Stimulated activated CD4-positive, alpha-beta T cell treated with anti-CD3 and anti-CD28 coated beads, Interleukin-4, amount 100 ng/mL, for 1 hour (primary cell): ENCODE measurements at regions not wholly inside any gene's neighbourhood (a gene's known extent, or its start where the extent isn't known, plus 50 kb on each side); places are given as distances from the start of the nearest gene placed in this dataset.
"Not testable (repeated sequence)": the region's sequence is repeated elsewhere in the genome, so short reads cannot be mapped to it uniquely, and the experiment has no call there.

Experiments
- DNase-seq: peaks from one replicate; pipeline ENCODE4 v3.0.0-alpha.2; 2020

DNA sequence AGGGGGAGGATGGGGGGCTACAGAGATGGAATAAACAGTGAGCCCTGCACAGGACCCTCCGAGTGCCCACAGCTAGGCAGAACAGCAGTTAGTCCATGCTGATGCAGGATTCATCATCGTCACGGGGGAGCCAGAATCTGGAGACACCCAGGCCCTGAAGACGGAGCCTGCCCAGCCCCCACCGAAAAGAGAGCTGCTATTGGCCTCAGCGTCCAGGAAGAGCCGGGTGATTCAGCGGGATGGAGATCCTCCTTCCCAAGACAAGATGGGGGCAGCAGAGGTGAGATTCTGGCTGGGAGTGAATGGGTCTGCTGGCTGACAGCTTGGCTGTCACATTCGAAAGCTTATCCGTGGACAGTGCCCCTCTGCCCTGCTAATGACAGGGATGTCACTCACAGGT is 133.6 kb upstream of the CRHR1 start:
- no peak for DNase-seq

DNA sequence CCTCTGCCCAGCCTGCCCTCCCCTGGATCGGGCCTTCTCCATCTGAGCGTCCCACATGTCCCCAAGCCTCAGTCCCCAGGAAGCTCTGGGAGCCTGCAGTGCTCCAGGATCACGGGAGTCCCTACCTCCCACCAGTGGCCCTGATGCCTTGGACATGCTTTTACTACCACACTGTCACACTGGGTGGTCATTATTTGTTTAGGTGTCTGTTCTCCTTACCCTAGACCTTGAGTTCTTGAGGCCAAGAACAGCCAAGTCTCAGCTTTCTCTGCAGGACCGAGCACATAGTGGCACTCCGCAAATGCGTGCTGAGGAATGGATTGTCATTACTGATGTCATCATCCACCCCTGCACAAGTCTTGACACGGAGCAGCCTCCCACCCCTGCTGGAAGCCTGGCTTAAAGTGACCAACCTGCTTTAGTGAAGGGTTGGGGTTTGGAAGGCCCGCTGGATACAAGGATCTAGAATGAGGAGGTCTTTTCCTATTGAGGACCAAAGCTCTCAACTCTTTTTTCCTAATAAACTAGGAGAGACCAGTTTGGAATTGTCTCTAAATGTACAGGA is 132.9 kb upstream of the CRHR1 start:
- no peak for DNase-seq

DNA sequence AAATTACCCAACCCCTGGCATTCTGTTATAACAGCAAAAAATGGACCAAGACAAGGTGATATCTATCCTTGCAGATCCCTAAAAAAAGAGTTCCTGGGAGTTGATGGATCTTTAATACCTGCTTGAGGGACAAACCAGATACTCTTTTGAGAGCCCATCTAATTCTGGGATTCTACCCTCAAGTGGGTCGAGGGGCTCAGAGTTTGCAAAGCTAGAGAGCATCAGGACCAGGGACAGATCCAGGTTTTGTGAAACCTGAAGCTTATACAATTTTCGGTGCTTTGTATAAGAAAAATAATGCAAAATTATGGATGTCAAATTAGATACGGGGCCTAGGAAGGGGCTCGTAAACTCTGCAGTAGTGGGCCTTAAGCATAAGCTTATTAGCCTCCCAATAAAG is 130.5 kb upstream of the CRHR1 start:
- DNase-seq: no peak

DNA sequence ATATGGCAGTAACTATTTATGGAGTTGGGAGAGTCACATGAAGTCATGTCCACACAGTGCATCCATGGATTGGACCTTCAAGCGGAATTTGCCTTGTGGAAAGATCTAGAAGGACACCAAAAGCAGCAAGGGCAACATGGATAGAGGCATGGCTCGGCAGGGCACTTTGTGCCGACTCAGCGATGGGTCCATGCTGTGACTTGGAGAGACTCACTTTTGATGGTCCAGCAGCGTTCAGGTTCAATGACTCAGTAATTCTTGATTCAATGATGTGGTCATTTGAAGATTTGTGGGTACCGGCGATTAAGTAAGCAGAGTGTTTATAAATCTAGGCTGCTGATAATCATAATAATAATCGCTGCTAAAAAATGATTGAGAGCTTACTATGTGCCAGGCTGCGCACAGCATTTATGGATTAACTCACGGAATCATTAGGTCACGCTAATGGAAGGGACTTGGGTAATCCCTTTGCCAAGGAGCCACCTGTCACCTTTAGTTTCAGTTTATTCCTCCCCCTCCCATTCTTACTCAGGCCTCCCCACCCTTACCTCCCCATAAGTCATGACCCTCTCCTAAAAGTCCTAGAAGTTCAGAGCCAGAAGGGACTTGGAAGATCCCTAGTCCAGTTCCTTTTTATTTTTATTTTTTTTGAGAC is 127.5 kb upstream of the CRHR1 start:
- DNase-seq: no peak

DNA sequence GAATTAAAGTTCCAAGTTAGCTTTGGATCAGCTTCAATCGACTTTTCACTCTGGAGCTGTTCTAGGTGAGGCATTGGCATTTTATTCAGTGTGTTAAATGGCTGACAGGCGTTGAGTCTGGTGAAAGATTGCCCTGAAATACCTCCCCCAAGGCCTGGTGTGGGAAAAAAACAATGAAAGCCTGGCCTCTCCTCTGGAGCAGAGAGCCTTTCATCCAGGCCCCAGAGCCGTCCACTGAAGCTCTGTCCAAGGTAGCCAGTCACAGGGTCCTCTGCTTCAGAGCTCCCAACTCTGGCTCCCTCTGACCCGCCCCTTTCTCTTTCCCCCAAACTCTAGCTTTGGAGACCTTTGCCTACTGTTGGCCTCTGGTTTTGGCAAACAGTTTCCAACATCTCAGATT is 123.6 kb upstream of the CRHR1 start:
- DNase-seq: no peak

DNA sequence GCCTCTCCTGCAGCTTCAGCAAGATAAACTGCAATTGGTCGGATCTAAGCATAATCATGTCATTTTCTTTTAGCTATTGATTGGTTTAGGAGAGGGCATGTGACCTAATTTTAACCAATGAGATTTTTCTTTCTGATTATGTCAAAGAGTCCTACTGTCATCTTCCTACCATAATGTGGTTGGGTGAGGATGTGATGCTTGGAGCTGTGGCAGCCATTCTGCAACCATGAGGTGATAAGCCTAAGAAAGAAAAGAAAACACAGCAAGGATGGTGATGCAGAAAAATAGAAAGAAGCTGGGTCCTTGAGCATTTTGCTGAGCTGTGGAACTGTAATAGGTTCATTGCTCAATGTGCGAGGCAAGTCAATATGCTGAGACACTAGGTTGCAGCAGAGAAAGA is 121.7 kb upstream of the CRHR1 start:
- no peak for DNase-seq

DNA sequence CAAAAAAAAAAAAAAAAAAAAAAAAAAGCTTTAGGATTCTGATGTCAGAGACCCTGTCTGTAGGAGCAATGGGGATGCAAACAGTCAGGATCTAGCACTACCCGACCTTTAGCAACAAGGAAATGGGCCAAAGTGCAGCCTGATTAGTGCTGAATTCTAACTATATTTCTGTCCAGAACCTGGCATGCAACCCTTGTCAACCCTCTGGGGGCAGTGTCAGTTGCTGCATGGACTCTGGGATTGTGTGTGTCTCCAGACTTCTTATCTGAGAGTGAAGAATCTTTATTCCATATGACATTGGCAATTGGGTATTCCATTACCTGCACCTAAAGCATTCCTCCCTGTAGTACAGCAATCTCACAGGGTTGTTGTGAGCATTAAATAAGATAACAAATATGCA is 120.3 kb upstream of the CRHR1 start:
- no peak for DNase-seq

DNA sequence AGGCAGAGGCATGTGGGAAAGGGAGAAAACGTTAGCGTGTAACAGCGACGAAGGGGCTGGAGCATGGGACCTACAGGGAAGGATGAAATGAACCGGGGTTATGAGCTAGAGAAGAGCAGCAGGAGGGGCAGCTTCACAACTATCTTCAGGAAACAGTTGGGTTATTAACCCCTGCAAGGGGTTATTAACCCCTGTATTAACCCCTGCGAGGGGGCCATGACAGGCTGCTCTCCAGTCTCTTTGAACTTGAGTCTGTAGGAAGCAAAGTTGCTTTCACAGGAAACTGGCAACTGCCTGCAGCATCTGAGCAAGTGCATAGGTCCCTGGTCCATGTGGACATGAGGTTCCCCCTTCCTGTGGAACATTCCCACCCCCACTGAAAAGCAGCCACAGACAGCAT is 119.2 kb upstream of the CRHR1 start:
- no peak for DNase-seq

DNA sequence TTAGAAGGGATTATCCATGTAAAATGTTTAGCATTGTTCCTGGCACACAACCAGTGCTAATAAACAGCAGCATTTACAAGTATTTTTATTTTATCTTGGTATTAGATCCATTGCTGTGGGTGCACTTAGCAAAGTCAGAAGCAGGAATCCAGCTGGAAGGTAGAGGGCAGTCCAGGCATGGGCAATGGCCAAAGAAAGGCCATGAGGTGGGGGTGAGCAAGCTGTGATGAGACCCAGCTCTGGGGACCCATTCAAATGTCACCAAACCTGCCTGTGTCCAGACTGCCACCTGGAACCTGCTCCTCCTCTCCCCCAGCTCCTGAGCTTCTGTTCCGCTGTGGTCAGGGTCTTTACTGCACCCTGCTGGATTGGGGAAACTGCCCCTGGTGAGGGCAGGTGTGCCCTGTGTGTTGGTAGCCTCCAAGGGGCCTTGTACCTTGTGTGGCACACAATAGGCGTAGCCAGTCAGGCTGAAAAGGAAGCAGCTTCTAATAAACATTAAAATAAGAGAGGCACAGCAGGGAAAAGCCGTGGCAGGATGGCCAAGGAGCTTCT is 118.0 kb upstream of the CRHR1 start:
- DNase-seq: no peak

DNA sequence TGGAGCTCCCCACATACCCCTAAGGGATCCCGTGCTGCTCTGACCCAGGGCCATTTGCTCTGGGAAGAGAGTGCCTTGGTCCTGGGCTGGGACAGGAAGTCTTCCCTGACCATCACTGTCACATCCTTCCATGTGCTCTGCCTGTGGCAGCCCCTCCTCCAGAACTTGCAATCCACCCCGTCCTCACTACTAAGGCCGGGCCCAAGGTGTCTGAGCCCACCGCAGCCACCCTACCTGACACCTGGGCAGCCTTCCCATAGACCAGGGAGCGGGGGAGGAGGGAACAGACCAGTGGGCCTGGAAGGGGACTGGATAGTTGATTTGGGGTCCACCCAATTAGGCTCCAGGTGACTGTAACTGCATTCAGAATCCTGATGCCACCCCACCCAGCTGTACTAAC is 117.5 kb upstream of the CRHR1 start:
- DNase-seq: no peak

DNA sequence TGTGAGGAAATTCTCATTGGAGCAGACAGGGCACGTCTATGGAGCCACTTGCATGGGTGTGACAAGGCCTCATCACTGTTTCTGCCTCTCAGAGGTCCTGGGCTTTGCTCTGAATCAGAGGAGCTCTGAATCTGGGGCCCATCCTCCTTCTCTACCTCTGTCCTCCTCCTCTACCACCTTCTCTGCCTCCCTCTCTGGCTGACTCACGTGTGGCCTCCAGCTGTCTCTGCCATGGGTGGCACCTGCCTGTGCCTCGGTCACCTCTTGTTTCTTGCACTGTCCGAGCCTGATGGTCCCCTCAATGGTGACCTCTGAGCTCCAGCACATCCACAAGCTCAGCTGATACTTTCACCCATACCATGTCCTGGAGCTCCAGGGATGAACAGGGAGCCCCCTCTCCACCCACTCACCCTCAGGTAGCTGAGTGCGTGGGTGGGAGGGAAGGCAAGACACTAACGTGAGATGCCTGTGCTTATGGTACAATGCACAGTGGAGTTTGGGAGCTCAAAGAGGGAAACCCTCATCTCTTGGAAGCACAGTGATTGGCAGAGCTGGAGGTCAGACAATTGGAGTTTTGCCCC is 116.4 kb upstream of the CRHR1 start:
- no peak for DNase-seq

DNA sequence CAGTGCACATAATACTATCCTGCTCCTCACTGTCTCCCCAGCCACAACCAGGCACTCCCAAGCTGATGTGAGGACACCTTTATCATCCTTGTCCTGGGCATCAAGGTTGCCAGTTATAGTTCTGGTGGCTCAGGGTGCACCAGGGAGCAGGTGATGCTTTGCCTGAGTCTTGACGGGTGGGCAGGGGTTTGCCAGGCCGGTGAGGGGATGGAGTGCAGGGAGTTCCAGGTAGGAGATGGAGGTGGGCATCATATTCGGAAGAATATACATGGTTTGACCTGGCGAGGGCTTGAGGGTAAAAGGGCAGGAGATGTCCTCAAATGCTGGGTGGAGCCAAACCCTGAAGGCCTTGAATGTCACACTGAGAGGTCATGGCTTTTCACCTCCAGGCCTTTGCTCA is 115.8 kb upstream of the CRHR1 start:
- DNase-seq: no peak

DNA sequence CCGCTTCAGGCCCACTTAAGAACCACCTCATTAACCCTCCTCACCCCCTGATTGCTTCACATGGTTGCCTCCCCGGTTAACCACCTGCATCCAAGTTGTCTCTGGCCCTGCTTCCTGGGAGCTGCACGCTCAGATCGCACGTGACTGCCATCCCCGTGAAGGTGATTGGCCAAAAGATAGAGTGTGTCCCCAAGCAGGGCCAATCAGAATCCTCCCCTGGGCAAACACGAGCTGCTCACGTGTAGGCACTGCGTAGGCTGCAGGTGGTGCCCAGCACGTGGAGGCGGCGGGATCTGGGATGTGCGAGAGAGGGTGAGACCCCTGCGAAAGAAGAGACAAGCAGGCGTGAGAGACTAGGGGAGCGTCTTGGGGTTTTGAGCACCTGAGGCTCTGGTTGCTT is 111.8 kb upstream of the CRHR1 start:
- DNase-seq: no peak

DNA sequence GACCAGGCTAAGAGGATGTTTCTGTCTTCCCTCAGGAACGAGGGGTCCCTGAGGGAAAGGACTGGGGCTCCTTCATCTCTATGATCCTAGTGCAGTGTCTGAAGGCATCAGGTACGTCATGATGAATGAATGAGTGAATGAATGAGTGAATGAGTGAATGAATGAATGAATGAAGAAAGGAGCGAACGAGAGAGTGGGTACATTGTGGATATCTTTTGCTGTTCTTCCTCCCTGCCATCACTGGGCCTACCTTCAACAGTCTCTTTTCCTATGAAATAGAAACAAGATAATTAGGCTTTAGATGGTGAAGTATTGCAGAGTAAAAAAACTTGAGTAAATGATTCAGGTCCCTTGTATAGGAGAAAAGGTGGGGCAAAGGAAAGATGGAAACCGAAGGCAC is 111.3 kb upstream of the CRHR1 start:
- no peak for DNase-seq

DNA sequence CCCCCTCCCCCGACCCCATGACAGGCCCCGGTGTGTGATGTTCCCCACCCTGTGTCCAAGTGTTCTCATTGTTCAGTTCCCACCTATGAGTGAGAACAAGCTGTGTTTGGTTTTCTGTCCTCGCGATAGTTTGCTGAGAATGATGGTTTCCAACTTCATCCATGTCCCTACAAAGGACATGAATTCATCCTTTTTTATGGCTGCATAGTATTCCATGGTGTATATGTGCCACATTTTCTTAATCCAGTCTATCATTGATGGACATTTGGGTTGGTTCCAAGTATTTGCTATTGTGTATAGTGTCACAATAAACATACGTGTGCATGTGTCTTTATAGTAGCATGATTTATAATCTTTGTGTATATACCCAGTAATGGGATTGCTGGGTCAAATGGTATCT is 110.4 kb upstream of the CRHR1 start:
- not testable (repeated sequence) for DNase-seq

DNA sequence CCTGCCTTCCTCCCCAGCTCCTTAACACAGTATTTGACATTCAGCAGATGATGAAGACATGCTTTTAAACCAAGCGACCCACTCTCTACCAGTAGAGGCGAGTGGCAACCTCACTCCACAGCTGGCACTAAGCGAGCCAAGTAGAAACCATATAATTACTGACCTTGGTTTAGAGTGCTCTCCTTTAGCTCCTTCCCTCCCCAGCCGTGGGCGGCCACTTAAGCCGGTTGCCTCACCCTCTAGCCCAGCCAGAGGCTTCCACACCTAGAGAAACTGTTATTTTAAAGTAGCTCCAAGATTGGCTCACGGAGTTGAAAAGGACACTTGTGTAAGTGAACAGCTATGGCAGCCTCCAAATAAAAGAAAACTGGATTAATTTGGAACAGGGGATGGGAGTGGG is 109.1 kb upstream of the CRHR1 start:
- no peak for DNase-seq

DNA sequence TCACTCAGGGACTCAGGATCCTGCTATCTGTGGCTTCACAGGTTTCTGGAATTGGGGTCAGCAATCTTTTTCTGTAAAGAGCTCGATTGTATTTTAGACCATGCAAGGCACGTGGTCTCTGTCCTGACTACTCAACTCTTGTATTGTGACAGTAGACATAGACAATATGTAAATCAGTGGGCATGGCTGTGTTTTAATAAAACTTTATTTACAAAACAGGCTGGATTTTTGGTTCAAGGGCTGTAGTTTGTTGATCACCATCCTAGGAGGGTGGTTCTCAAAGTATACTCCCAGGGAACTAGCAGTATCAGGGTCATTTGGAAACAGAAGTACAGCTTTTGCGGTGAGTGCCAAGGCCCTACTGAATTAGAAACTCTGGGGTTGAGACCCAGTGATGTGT is 108.2 kb upstream of the CRHR1 start:
- no peak for DNase-seq

DNA sequence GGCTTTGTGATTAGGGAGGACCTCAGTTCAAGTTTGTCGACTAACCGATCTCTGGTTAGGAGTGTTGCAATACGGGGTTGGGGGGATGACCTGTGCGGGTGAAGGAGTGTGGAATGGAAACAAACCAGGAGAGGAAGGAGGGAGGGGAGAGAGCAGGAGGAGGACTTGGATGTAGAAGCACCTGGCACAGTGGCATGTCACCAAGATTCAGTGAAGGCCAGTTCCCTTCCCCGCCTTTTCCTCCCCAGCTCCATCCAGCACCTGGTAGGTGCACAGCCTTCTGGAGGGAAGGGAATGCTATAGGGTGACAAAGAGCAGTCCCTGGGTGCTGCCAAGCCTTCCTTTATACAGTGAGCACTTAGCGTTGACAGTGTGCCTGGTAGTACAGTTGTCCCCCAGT is 107.4 kb upstream of the CRHR1 start:
- no peak for DNase-seq

DNA sequence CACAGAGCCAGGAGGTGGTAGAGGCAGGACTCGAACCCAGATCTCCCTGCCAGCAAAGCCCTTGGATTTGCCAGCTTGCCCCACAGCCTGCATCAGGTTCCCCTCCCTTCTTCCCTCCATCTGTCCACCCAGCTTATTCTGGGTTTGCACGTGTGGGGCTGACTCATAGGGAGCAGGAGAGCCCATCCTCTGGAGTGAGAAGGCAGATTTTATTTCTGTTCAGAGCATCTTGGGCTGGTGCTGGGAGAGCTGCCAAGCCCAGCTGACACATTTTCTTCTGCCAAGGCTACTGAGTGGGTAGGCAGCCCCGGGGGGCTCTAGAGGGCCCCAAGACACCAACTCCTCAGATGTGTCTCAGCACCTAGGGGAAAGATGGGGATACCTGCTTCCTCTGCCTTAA is 106.3 kb upstream of the CRHR1 start:
- no peak for DNase-seq

DNA sequence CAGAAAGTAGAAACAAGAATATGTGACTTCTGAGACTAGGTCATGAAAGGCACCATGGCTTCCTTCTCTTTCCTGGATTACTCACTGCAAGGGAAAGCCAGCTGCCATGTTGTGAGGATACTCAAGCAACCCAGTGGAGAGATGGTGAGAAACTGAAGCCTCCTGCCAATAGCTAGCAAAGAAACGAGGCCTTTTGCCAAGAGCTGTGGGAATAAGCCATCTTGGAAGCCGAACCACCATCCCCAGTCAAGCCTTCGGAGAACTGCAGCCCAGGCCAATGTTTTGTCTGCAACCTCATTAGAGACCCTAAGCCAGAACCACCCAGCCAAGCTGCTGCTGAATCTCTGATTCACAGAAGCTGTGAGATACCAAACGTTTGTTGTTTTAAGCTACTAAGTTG is 104.7 kb upstream of the CRHR1 start:
- no peak for DNase-seq

DNA sequence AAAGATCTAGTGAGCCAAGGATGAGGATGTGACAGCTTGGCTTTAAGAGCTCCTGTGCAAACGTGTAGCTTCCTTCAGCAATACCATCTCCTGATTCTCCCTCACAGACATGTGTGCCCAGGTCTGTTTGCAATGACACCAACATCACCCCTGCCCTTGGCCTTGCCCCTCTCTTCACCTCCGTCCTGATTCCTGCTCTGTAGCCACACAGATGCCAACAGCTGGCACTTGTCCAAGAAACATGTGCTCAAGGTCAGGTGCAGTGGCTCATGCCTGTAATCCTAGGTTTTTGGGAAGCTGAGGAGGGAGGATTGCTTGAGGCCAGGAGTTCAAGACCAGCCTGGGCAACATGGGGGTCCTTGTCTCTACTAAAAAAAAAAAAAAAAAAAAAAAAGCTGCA is 103.8 kb upstream of the CRHR1 start:
- no peak for DNase-seq

DNA sequence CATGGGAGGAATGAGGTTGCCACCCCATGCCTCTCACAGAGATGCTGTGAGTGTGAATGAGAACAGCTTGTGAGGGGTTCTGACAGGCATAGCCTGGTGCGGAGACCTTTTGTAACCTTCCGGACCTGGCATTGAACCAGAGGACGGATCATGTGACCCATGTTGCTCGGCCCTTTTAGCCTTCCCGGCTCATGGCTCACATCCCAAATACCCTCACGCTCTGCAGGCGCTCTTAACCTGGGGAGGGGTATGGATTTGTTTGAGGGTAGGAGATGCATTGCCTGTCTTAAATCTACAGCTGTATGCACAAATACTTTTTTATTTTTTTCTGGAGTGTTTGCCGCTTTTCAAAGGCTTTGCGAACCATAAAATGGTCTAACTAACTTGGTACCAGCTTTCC is 102.4 kb upstream of the CRHR1 start:
- no peak for DNase-seq

DNA sequence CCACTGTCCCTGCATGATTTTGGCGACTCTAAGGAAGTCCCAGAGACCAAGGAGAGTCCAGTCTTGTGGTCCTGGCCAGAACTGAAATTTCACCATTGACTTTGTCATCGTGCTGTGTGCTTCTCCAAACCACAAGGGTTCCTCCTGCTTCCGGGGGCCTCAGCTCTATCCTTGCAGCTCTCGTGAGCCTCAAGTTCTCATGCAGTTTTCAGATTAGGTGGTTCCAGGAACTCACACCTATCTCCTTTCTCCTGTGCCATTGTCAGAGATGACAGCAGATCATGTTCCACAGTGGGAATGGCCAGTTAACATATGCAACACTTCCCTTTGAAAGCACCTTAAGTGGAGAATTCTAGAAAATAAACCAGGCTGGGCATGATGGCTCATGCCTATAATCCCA is 97.9 kb upstream of the CRHR1 start:
- no peak for DNase-seq

DNA sequence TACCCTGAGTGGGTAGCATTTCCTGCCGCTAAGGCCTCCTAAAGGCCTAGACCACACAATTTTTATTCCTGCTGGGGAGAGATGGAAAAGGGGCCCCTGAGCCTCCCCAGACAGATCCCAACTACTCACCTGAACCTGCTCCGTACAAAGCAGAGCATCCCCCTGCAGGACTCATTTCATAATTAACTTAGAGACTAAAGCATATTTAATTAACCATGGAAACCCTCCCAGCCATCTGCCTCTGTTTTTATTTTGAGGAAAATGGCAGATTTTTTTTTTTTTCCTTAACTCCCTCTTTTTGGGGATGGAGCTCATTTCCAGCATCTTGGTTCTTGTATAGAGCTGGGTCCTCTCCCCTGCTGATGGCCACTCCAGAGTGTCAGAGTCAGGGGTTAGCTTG is 96.5 kb upstream of the CRHR1 start:
- DNase-seq: no peak

DNA sequence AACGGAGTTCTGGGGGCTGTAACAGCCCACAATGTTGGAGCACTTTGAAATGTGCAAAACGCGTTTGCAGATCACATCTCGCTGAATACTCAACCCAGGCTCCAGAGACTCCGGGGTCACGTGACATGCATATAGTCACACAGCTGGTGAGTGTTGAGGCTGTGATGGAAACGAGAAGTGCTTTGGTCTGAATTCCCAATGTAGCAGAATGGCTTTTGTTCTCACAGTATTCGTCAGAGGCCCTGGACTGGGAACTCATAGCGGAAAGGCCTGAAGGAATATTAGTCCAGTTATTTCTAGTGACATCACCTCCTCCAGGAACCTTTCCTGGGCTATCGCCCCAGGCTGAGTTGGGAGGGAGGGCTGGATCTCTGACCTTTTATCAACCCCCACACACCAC is 95.8 kb upstream of the CRHR1 start:
- no peak for DNase-seq
